ENCODE measurements at regions not wholly inside any gene's neighbourhood (a gene's known extent, or its start where the extent isn't known, plus 50 kb on each side); places are given as distances from the start of the nearest gene placed in this dataset.

GRCh38 chr10:35912615-35913569 lies 270.8 kb upstream of the FZD8 start:
- peak; percentile 66 for DNase-seq

GRCh38 chr10:35911954-35912353 lies 269.9 kb upstream of the FZD8 start:
- no peak for DNase-seq

- no peak for DNase-seq
Measured at GRCh38 chr10:35911233-35911632, 269.1 kb upstream of the FZD8 start.

DNA sequence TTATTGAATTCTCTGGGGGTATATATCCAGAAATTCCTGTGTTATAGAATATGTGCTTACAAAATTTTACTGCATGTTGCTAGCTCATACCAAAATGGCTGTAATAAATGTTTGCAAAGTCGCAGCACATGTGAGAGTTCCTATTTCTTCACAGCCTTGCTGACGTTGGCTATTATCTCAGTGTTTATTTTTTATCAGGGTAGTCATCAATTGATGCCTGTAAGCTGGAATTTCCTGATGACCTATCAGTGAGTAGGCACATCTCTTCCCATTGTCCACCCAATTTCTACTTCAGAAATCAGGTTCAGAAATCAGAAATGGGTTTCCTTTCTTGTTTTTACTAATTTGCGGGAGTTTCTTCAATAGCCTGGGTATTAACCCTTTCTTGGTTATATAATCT lies 268.1 kb upstream of the FZD8 start:
- no peak for DNase-seq

- DNase-seq, result no peak
Measured at GRCh38 chr10:35909121-35909720, 267.1 kb upstream of the FZD8 start.

GRCh38 chr10:35908451-35908850 lies 266.4 kb upstream of the FZD8 start:
- DNase-seq, result no peak

GRCh38 chr10:35907548-35907947 lies 265.5 kb upstream of the FZD8 start:
- no peak for DNase-seq

GRCh38 chr10:35906155-35906554 lies 264.1 kb upstream of the FZD8 start:
- no peak for DNase-seq

DNA sequence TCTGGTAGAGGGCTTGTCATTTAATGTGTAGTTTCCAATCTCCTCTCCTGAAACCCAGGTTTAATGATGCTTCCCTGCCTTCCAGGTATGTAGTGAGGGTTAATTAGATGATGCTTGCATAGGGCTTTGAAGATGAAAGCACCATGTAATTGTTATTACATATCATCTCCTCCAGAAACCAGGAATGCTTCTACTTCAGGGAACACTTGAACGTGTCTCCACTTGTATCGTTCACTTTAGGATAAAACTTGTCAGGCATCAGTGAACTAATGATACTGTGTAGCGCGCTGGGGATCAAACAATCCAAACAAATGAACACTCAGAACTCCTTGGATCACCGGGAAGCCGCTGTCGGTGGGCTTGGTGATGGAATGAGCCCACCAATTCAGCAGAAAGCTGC lies 260.9 kb upstream of the FZD8 start:
- DNase-seq, result no peak

- DNase-seq, result peak; percentile 22
Measured at GRCh38 chr10:35898716-35899440, 256.8 kb upstream of the FZD8 start.

DNA sequence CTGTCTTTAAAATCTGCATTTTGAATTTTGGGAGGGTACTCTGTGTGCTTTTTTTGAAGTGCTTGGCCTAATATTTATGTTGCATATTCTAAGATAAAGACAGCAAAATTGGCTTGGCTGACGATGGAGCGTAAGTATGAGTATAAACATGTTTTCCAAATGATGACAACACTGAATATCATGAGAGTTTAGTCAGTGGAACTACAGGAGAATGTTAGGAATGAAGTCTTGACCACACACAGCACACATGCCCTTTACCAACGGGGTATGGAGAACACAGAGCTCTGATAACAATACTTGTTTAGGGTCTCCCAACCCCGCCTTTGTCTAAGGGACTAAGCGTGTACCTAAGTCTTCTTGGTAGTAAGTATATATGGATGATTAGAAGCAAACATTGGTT lies 253.9 kb upstream of the FZD8 start:
- no peak for DNase-seq

GRCh38 chr10:35895331-35895730 lies 253.2 kb upstream of the FZD8 start:
- no peak for DNase-seq

- DNase-seq, result no peak
Measured at GRCh38 chr10:35892526-35892925, 250.4 kb upstream of the FZD8 start.

- no peak for DNase-seq
Measured at GRCh38 chr10:35890676-35891495, 248.8 kb upstream of the FZD8 start.

GRCh38 chr10:35889971-35890675 lies 248.0 kb upstream of the FZD8 start:
- DNase-seq, result no peak

DNA sequence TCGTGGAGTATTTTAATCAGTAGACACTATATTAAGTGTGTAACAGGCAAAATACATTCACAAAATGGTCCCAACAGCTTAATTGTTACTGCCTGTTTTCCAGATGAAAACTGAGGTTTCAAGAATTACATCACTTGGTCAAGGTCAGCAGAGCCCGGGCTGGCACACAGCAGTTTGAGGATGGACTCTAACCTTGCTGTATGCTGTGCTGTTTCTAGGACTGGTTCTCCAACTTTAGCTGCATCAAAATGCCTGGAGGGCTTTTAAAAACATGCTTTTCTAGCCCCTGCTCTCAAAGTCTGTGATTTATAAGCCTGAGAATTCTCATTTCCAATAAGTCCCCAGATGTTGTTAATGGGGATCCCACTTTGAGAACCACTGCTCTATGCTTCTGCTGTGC lies 247.1 kb upstream of the FZD8 start:
- DNase-seq, result no peak

- no peak for DNase-seq
Measured at GRCh38 chr10:35888400-35888799, 246.3 kb upstream of the FZD8 start.

GRCh38 chr10:35887685-35888084 lies 245.6 kb upstream of the FZD8 start:
- no peak for DNase-seq

DNA sequence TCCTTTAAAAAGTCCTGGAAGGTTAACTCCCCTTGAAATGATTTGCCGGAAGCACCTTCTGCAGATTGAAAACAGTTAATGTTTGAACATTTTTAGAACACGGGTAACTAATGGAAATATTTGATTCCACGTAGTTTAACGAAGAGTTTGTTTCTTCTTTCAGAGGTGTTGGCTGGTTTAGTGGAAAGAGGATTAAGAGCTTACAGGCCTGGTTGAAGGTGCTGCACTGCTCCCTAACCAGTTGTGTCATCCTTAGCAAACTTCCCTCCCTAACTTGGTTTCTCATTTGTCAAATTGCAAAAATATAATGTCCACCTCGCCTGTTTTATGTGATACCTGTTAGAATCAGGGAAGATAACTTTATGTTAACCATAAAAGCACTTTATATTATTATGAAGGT lies 243.0 kb upstream of the FZD8 start:
- no peak for DNase-seq

DNA sequence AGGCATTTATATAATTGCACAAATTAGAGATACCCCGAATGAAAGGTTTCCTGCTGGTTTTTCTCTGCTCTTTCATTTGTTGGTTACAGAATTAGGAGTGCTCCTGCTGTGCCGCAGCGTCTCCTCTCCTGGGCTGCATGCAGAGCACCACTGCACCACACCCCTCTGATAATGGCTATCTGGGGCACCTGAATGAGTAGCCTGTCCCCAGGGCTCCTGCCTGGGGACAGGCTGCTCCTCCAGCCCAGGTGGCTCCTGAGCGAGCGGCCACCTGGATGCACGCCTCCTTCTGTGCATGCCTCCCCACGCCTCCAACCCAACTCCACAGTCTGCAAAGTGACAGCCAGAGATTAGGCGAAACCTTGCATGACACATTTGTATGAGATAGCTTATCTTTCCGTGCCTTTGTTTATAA lies 242.6 kb upstream of the FZD8 start:
- DNase-seq, result no peak

DNA sequence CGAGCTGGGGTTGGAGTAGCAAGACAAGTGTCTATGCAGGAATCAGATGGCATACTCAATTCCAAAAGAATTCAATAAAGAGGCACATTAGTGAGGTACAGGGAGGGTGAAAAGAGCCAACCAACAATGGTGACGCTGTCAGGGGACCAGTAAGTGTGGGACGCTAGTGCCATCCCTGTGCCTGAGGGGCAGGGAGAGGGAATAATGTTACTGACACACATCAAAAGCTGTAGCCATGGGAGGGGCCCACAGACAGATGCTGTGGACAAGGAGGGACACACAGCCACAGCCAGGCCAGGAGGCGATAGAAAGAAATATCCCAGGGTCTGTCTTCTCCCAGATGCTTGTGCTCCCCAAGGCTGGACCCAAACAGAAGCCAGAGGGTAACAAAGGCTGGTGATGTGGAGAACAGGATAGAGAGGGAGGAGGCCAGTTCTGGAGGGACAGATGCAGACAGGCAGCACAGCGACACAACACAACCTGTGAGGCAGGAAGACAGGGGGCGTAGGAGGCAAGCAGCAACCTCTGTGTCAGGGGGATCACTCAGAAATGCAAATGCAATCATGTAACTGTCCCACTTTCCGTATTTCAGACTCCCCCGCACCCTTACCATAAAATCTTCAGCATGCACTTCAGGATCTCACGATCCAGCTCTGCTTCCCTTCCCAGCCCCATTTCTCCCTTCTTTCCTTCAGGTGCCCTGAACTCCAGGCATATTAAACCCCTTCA lies 240.5 kb upstream of the FZD8 start:
- DNase-seq, result peak; percentile 12
